PC-9 (cell line): ENCODE measurements at regions not wholly inside any gene's neighbourhood (a gene's known extent, or its start where the extent isn't known, plus 50 kb on each side); places are given as distances from the start of the nearest gene placed in this dataset.

Experiments
- BruUV-seq: library from RNA; stranded (reverse); fragments of 400-500 nt; replicated peaks from 2 replicates; lab custom pipeline; 2021; lab: Mats Ljungman, UMichigan
- CTCF ChIA-PET: fragments of 300-600 bp; sonication (Branson Sonifier 250); formaldehyde crosslinking; loops from one replicate; lab custom pipeline; 2022; ENCODE audit warnings: antibody characterized with exemption; lab: Charles Lee
- POLR2A ChIA-PET: fragments of 300-600 bp; sonication (Branson Sonifier 250); formaldehyde crosslinking; loops from one replicate; lab custom pipeline; 2022; ENCODE audit warnings: antibody characterized with exemption; ENCODE audit not compliant: unreplicated experiment; lab: Charles Lee
- DNase-seq, 2 experiments: peaks; one replicate each; pipeline versions ENCODE4 v3.0.0 to v3.0.0-alpha.2; 2015 to 2022; ENCODE audit warnings: mixed read lengths in 1 of 2
- H2AFZ ChIP-seq: fragments of 200-600 bp; sonication (generic); 2 replicates; pipeline ENCODE4 v1.8.1; 2017; ENCODE audit warnings: antibody characterized with exemption
- H3F3A ChIP-seq: fragments of 200-600 bp; sonication (generic); 2 replicates; pipeline ENCODE4 v1.8.1; 2017; ENCODE audit warnings: antibody characterized with exemption, mild to moderate bottlenecking, low read depth; ENCODE audit not compliant: insufficient read depth
- H3K27ac ChIP-seq: fragments of 200-600 bp; sonication (generic); 2 replicates; pipeline ENCODE4 v1.6.1; 2016; ENCODE audit warnings: mixed run types
- H3K27me3 ChIP-seq: fragments of 200-600 bp; sonication (generic); 2 replicates; pipeline ENCODE4 v1.6.1; 2016; ENCODE audit warnings: low read depth, mixed run types; ENCODE audit not compliant: insufficient read depth
- H3K36me3 ChIP-seq: fragments of 200-600 bp; sonication (generic); 2 replicates; pipeline ENCODE4 v1.6.1; 2016; ENCODE audit warnings: low read depth, mixed run types
- H3K4me1 ChIP-seq: fragments of 200-600 bp; sonication (generic); replicated peaks from 2 replicates; pipeline ENCODE4 v1.6.1; 2016; ENCODE audit warnings: mixed run types; ENCODE audit not compliant: insufficient read depth
- H3K4me2 ChIP-seq: fragments of 200-600 bp; sonication (generic); 2 replicates; pipeline ENCODE4 v1.6.1; 2017; ENCODE audit warnings: mixed run types
- H3K4me3 ChIP-seq: fragments of 200-600 bp; sonication (generic); 2 replicates; pipeline ENCODE4 v1.6.1; 2016; ENCODE audit warnings: mixed run types
- H3K79me2 ChIP-seq: fragments of 200-600 bp; sonication (generic); 2 replicates; pipeline ENCODE4 v1.6.1; 2017; ENCODE audit warnings: low read depth, mixed run types
- H3K9me2 ChIP-seq: fragments of 200-600 bp; sonication (generic); 2 replicates; pipeline ENCODE4 v1.8.1; 2017; ENCODE audit warnings: mild to moderate bottlenecking; ENCODE audit not compliant: insufficient read depth
- H3K9me3 ChIP-seq: fragments of 200-600 bp; sonication (generic); 2 replicates; pipeline ENCODE4 v1.8.1; 2016; ENCODE audit warnings: low read depth; ENCODE audit not compliant: insufficient read depth
- H4K20me1 ChIP-seq: fragments of 200-600 bp; sonication (generic); 2 replicates; pipeline ENCODE4 v1.8.1; 2017; ENCODE audit not compliant: insufficient read depth
- CTCF ChIP-seq: fragments of 200-600 bp; sonication (generic); conservative IDR thresholded peaks from 2 replicates; pipeline ENCODE4 v1.6.1; 2017; ENCODE audit warnings: mixed run types, antibody characterized with exemption, mild to moderate bottlenecking, moderate library complexity
- EZH2 ChIP-seq: fragments of 200-600 bp; sonication (generic); IDR thresholded peaks from 2 replicates; pipeline ENCODE4 v1.8.0; 2017; ENCODE audit warnings: antibody characterized with exemption, low read depth
- intact Hi-C: fragments of 100-400 bp; cut with micrococcal nuclease; formaldehyde crosslinking; loops from one replicate; pipeline ENCODE4 v1.10.0; 2022; ENCODE audit not compliant: unreplicated experiment

- CTCF ChIA-PET: no interaction called here
- no TSS peak for BruUV-seq
- no peaks in the 10 kb centered on the region for H3K4me1 ChIP-seq
- H3K9me2 ChIP-seq: no peaks in the 10 kb centered on the region
- no peaks in the 10 kb centered on the region for H3K36me3 ChIP-seq
- intact Hi-C loops: no loop called here
- no peak overlapping the region for H3K4me2 ChIP-seq
- TF ChIP-seq EZH2 (no peak), CTCF (no peak)
- H4K20me1 ChIP-seq: no peaks in the 10 kb centered on the region
- DNase-seq: no peak
- POLR2A ChIA-PET: no interaction called here
- no peaks in the 10 kb centered on the region for H3K79me2 ChIP-seq
- H3K27ac ChIP-seq: no peak overlapping the region
- H3F3A ChIP-seq: no peaks in the 10 kb centered on the region
- H3K4me3 ChIP-seq: no peak overlapping the region
- H3K9me3 ChIP-seq: no peaks in the 10 kb centered on the region
- H2AFZ ChIP-seq: no peak overlapping the region
- H3K27me3 ChIP-seq: no peaks in the 10 kb centered on the region
These were observed 294.6 kb upstream of the POU3F2 start for GRCh38 chr6:98539741-98540140.

- DNase-seq: no peak
- H2AFZ ChIP-seq: no peak overlapping the region
- H3K27me3 ChIP-seq: no peaks in the 10 kb centered on the region
- ChIA-PET POLR2A (no interaction called here), CTCF (no interaction called here)
- H4K20me1 ChIP-seq: no peaks in the 10 kb centered on the region
- no peaks in the 10 kb centered on the region for H3K9me3 ChIP-seq
- no peaks in the 10 kb centered on the region for H3F3A ChIP-seq
- H3K79me2 ChIP-seq: no peaks in the 10 kb centered on the region
- no peaks in the 10 kb centered on the region; the same call in 1 of the 2 replicates for H3K9me2 ChIP-seq
- no peaks in the 10 kb centered on the region for H3K4me1 ChIP-seq
- H3K4me3 ChIP-seq: no peak overlapping the region
- TF ChIP-seq EZH2 (no peak), CTCF (no peak)
- BruUV-seq: no TSS peak
- H3K36me3 ChIP-seq: no peaks in the 10 kb centered on the region
- intact Hi-C loops: no loop called here
- H3K4me2 ChIP-seq: no peak overlapping the region
- H3K27ac ChIP-seq: no peak overlapping the region
These were observed 288.0 kb upstream of the POU3F2 start for GRCh38 chr6:98546376-98546775.

- Histone ChIP-seq H3K9me2 (no peaks in the 10 kb centered on the region; the same call in 1 of the 2 replicates), H3K27me3 (no peaks in the 10 kb centered on the region), H3F3A (no peaks in the 10 kb centered on the region), H3K79me2 (no peaks in the 10 kb centered on the region), H3K4me2 (no peak overlapping the region), H2AFZ (0 out of 2 replicates have a peak overlapping the region, but pooled peaks have one; percentile 17), H3K27ac (no peak overlapping the region), H3K9me3 (no peaks in the 10 kb centered on the region), H4K20me1 (no peaks in the 10 kb centered on the region), H3K4me1 (no peaks in the 10 kb centered on the region), H3K4me3 (no peak overlapping the region), H3K36me3 (no peaks in the 10 kb centered on the region)
- TF ChIP-seq CTCF: no peak
- TF ChIP-seq EZH2: no peak
- intact Hi-C loops: no loop called here
- POLR2A ChIA-PET: no interaction called here
- CTCF ChIA-PET: no interaction called here
- no TSS peak for BruUV-seq
- no peak for DNase-seq
These were observed 287.2 kb upstream of the POU3F2 start for GRCh38 chr6:98547151-98547550.
